GM12878 (cell line): ENCODE measurements at regions not wholly inside any gene's neighbourhood (a gene's known extent, or its start where the extent isn't known, plus 50 kb on each side); places are given as distances from the start of the nearest gene placed in this dataset.

Source experiments
- BRCA1 ChIP-seq: IDR thresholded peaks from 2 replicates; pipeline ENCODE4 v1.6.1; 2011; ENCODE audit warnings: low read depth, low read length, improper control_type of control experiment
- CBFB ChIP-seq: IDR thresholded peaks from 2 replicates; pipeline ENCODE4 v1.6.1; 2016; ENCODE audit warnings: antibody characterized with exemption, low read depth
- FOXK2 ChIP-seq: fragments of 450-650 bp; IDR thresholded peaks from 2 replicates; pipeline ENCODE4 v1.6.1; 2017; ENCODE audit warnings: mild to moderate bottlenecking, moderate library complexity
- IRF4 ChIP-seq: IDR thresholded peaks from 2 replicates; pipeline ENCODE4 v1.6.1; 2011; ENCODE audit warnings: low read depth, low read length
- KDM1A ChIP-seq: fragments of 200-600 bp; sonication (generic); IDR thresholded peaks from 2 replicates; pipeline ENCODE4 v1.6.1; 2016; ENCODE audit warnings: borderline replicate concordance
- MAX ChIP-seq: IDR thresholded peaks from 2 replicates; pipeline ENCODE4 v1.6.1; 2012; ENCODE audit warnings: low read depth, low read length, improper control_type of control experiment
- NKRF ChIP-seq: fragments of 450-650 bp; conservative IDR thresholded peaks from 2 replicates; pipeline ENCODE4 v1.6.1; 2017; ENCODE audit warnings: mild to moderate bottlenecking, moderate library complexity
- RAD21 ChIP-seq: IDR thresholded peaks from 2 replicates; pipeline ENCODE4 v1.6.1; 2011; ENCODE audit warnings: mild to moderate bottlenecking, low read depth, low read length, moderate library complexity; ENCODE audit not compliant: insufficient read depth
- RBBP5 ChIP-seq: fragments of 200-600 bp; sonication (generic); conservative IDR thresholded peaks from 2 replicates; pipeline ENCODE4 v1.6.1; 2016
- RELB ChIP-seq: fragments of 450-650 bp; IDR thresholded peaks from 2 replicates; pipeline ENCODE4 v1.6.1; 2017; ENCODE audit warnings: low read depth, mild to moderate bottlenecking, moderate library complexity
- REST ChIP-seq: IDR thresholded peaks from 2 replicates; pipeline ENCODE4 v1.6.1; 2012; ENCODE audit warnings: mild to moderate bottlenecking, low read depth, low read length
- RFX5 ChIP-seq: IDR thresholded peaks from 2 replicates; pipeline ENCODE4 v1.6.1; 2011; ENCODE audit warnings: low read depth, low read length, improper control_type of control experiment
- SIN3A ChIP-seq: IDR thresholded peaks from 2 replicates; pipeline ENCODE4 v1.6.1; 2012; ENCODE audit warnings: low read depth, low read length, improper control_type of control experiment
- SKIL ChIP-seq: fragments of 450-650 bp; IDR thresholded peaks from 2 replicates; pipeline ENCODE4 v1.6.1; 2017; ENCODE audit warnings: mild to moderate bottlenecking, low read depth, inconsistent platforms; ENCODE audit not compliant: poor library complexity, severe bottlenecking
- TCF12 ChIP-seq: IDR thresholded peaks from 2 replicates; pipeline ENCODE4 v1.6.1; 2011; ENCODE audit warnings: low read depth, mild to moderate bottlenecking, low read length
- ZNF24 ChIP-seq: fragments of 450-650 bp; IDR thresholded peaks from 2 replicates; pipeline ENCODE4 v1.6.1; 2017; ENCODE audit warnings: antibody characterized with exemption, mild to moderate bottlenecking
- ZZZ3 ChIP-seq: IDR thresholded peaks from 2 replicates; pipeline ENCODE4 v1.6.1; 2011; ENCODE audit warnings: low read depth; ENCODE audit not compliant: control insufficient read depth, insufficient read length

- TF ChIP-seq RELB (no peak), NKRF (no peak), SIN3A (no peak), MAX (no peak), IRF4 (no peak), FOXK2 (no peak), RAD21 (no peak), RBBP5 (no peak), CBFB (no peak), RFX5 (no peak), ZNF24 (no peak), ZZZ3 (no peak), REST (no peak), TCF12 (no peak), SKIL (no peak), BRCA1 (no peak), KDM1A (no peak)
Measured at GRCh38 chr9:12231832-12232231, 461.4 kb upstream of the TYRP1 start (continued).
